GM13977 (cell line): ENCODE measurements at regions not wholly inside any gene's neighbourhood (a gene's known extent, or its start where the extent isn't known, plus 50 kb on each side); places are given as distances from the start of the nearest gene placed in this dataset.

Experiments
- DNase-seq: peaks from one replicate; pipeline ENCODE4 v3.0.0; 2012; ENCODE audit warnings: low spot score
- in situ Hi-C: fragments of 300-500 bp; cut with MboI; formaldehyde crosslinking; loops from one replicate; pipeline ENCODE4 v1.12.0; 2022; ENCODE audit warnings: low sequenced_read_pairs, low pct_unique_long_range_greater_than_20kb, mixed read lengths, inconsistent platforms; ENCODE audit not compliant: unreplicated experiment
- TF ChIP-seq, protein P1 (sequence below): IDR thresholded peaks from 2 replicates; pipeline ENCODE4 v1.5.1; 2012; ENCODE audit warnings: mild to moderate bottlenecking, control low read depth; ENCODE audit not compliant: insufficient read depth; ENCODE audit errors: extremely low read depth, missing control alignments

DNA sequence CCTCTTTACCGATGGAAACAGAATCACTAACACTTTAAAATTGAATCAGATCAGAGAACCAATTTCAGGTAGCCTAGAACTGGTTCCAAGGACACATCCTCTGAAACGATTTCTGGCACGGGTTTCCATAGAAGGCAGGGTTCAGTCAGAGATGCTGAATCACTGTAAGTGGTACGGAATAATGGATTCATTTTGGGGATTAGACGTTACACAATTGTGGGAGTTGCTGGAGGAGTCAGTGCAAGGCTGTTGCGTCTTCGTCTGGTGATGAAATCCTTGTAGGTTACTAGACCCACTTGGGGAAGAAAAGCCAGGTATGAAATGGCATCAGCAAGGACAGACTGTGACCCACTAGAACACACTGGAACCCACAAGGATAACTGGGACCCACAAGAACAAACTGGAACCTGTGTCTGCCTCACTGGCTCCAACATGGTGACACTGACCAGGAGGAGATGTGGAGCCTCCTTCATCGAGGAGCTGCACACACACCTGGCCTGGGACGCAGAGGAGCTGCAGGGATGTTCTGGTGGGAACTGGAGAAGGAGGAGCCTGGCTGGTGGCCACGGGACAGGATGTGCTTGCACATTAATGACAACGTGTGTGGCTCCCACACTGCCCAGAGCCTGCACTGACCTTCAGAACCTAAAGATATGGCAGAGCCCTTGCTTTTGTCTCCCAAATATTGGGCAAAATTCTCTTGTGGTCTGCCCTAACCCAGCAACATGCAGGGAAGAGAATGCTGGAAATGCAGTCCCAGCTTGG lies 105.1 kb downstream of the TRAPPC11 start:
- no peak for DNase-seq
- TF ChIP-seq, protein P1, sequence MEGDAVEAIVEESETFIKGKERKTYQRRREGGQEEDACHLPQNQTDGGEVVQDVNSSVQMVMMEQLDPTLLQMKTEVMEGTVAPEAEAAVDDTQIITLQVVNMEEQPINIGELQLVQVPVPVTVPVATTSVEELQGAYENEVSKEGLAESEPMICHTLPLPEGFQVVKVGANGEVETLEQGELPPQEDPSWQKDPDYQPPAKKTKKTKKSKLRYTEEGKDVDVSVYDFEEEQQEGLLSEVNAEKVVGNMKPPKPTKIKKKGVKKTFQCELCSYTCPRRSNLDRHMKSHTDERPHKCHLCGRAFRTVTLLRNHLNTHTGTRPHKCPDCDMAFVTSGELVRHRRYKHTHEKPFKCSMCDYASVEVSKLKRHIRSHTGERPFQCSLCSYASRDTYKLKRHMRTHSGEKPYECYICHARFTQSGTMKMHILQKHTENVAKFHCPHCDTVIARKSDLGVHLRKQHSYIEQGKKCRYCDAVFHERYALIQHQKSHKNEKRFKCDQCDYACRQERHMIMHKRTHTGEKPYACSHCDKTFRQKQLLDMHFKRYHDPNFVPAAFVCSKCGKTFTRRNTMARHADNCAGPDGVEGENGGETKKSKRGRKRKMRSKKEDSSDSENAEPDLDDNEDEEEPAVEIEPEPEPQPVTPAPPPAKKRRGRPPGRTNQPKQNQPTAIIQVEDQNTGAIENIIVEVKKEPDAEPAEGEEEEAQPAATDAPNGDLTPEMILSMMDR: no peak
- in situ Hi-C loops: no loop called here

DNA sequence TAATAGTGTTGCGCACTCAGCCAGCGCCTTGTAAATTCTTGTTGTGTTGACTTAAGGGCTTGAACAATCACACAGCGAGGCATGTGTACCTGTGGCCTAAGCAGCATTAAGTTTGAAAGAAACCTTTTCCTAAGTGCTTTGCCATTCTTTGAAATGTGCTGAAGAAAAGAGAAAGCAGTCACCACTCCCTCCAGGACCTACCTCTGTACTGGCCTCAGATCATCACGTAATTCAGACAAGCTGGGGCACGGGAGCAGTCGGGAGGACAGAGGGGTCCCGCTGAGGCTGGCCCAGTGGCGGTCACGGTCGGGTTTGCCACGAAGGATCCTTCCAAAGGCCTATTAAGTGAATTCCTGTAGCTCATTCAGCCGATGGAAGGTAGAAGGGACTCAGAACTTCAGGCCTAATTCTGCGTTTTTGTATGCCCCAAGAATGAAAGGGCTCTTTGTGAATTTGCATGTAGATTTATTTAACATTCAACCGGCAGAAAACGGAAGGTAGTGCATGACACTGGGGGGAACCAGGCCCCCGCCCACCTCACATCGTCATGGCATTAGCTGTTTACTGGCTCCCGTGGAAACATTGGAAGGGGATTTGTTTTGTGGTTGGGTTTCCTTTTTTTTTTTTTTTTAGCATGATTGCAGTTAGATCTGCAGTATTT lies 106.3 kb downstream of the TRAPPC11 start:
- no peak for DNase-seq
- in situ Hi-C loops: no loop called here
- TF ChIP-seq, protein P1: no peak

- TF ChIP-seq, protein P1: no peak
- in situ Hi-C loops: no loop called here
- no peak for DNase-seq
Measured at GRCh38 chr4:183766140-183766539, 107.0 kb downstream of the TRAPPC11 start.

- TF ChIP-seq, protein P1: no peak
- in situ Hi-C loops: no loop called here
- no peak for DNase-seq
Measured at GRCh38 chr4:183770906-183771305, 111.8 kb downstream of the TRAPPC11 start.

DNA sequence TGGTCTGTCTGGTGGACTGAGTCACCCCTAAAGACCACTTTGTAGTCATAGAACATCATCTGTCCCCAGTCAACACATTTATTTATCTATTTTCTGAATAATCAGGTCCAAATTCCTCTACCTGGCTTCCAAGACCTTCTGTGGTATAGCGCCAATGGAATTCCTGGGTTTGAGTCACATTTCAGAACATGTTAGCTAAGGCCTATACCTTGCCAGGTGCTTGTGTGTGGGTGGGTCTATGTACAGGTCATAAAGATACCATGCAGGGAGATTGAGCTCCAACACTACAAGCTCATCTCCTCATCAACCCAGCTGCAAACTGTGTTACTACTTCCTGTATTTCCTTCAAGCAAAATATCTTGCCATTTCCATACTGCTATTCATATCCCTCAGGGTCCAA lies 113.3 kb downstream of the TRAPPC11 start:
- TF ChIP-seq, protein P1: no peak
- no peak for DNase-seq
- in situ Hi-C loops: no loop called here

GRCh38 chr4:183773790-183774189 lies 114.7 kb downstream of the TRAPPC11 start:
- TF ChIP-seq, protein P1: no peak
- in situ Hi-C loops: no loop called here
- DNase-seq: no peak
